LNCAP (cell line): ENCODE measurements at regions not wholly inside any gene's neighbourhood (a gene's known extent, or its start where the extent isn't known, plus 50 kb on each side); places are given as distances from the start of the nearest gene placed in this dataset.

Experiments used
- CTCF ChIP-seq: fragments of 450-650 bp; IDR thresholded peaks from 2 replicates; pipeline ENCODE4 v1.5.1; 2017; ENCODE audit warnings: mild to moderate bottlenecking

- TF ChIP-seq CTCF, result no peak
Observed at GRCh38 chr1:50347933-50348332, 75.3 kb downstream of the DMRTA2 start.

DNA sequence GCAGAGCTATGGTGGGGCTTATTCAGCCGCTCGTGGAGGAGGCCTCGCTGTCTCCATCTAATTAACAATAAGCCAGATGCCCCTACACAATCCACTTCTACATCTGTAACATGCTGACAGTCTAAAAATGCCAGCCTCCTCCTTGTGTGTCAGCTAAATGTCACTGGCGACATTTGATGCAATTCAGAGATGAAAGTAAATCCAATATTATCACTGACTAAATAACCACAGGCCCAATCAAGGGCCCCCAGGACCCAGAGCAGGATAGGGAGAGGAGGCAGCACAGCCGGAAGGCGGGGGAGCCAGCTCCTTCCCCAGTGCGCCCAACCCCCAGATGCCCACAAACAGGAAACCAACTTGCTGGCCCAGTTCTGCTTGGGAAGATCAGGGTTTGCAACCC lies 76.6 kb downstream of the DMRTA2 start:
- no peak for TF ChIP-seq CTCF

GRCh38 chr1:50343323-50343722 lies 79.9 kb downstream of the DMRTA2 start:
- TF ChIP-seq CTCF, result no peak

DNA sequence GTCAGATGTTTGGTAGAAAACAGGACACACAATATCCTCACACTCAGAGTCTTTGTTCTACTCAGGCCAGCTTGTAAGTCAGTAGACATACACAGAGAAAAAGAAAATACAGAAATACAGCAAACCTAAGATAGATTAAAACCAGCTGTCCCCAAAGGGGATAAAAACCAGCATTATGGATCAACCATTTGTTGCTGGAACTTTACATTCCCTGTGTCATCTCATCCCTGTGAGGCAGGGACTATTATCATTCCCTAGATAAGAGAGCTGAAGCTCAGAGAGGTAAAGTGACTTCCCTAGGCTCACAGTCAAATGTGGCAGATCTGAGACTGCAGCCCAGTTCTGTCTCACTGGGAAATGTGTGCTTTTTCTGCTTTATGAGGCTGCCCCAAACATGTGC lies 80.7 kb downstream of the DMRTA2 start:
- TF ChIP-seq CTCF, result no peak

GRCh38 chr1:50335036-50335435 lies 88.2 kb downstream of the DMRTA2 start:
- TF ChIP-seq CTCF, result no peak

- no peak for TF ChIP-seq CTCF
Observed at GRCh38 chr1:50333595-50333974, 89.7 kb downstream of the DMRTA2 start.

- TF ChIP-seq CTCF, result peak; percentile 96
Observed at GRCh38 chr1:50332941-50333594, 90.2 kb downstream of the DMRTA2 start.
